Astrocyte of the cerebellum (primary cell): ENCODE measurements at regions not wholly inside any gene's neighbourhood (a gene's known extent, or its start where the extent isn't known, plus 50 kb on each side); places are given as distances from the start of the nearest gene placed in this dataset.

ENCODE experiments used
- DNase-seq: peaks from one replicate; pipeline ENCODE4 v3.0.0-alpha.2; 2011; ENCODE audit warnings: low read depth
- H3K4me3 ChIP-seq: 2 replicates; pipeline ENCODE4 v1.5.1; 2011; ENCODE audit warnings: mild to moderate bottlenecking, low read depth, low read length, moderate library complexity
- in situ Hi-C: cut with HindIII; loops from 2 replicates; pipeline ENCODE4 v1.10.0; 2017; ENCODE audit warnings: low sequenced_read_pairs
- TF ChIP-seq, protein P1 (sequence below): IDR thresholded peaks from 2 replicates; pipeline ENCODE4 v1.5.1; 2012; ENCODE audit warnings: low read length, low read depth, moderate library complexity, mild to moderate bottlenecking; ENCODE audit errors: missing control alignments

DNA sequence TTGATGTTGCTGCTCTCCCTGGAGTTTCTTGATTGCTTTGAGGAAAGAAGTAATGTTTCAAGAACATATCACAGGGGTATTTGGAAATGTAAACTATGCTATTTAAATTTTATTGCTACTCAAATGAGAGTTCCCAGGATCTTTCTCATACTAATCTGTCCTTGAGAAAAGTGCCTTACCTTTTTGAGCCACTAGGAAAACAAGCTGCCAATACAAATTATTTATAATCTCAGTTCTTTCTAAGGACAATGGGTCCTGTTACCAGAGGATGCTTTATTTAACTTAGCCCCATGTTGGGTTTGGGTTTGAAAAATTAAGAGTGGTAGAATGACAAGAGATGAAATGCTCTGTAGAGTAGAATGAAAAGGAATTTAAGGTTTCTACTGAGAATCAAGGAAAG, 258.2 kb upstream of the PRKD1 start:
- TF ChIP-seq, protein P1, sequence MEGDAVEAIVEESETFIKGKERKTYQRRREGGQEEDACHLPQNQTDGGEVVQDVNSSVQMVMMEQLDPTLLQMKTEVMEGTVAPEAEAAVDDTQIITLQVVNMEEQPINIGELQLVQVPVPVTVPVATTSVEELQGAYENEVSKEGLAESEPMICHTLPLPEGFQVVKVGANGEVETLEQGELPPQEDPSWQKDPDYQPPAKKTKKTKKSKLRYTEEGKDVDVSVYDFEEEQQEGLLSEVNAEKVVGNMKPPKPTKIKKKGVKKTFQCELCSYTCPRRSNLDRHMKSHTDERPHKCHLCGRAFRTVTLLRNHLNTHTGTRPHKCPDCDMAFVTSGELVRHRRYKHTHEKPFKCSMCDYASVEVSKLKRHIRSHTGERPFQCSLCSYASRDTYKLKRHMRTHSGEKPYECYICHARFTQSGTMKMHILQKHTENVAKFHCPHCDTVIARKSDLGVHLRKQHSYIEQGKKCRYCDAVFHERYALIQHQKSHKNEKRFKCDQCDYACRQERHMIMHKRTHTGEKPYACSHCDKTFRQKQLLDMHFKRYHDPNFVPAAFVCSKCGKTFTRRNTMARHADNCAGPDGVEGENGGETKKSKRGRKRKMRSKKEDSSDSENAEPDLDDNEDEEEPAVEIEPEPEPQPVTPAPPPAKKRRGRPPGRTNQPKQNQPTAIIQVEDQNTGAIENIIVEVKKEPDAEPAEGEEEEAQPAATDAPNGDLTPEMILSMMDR: peak; percentile 3
- in situ Hi-C loops: no loop called here
- no peak overlapping the region for H3K4me3 ChIP-seq
- no peak for DNase-seq

DNA sequence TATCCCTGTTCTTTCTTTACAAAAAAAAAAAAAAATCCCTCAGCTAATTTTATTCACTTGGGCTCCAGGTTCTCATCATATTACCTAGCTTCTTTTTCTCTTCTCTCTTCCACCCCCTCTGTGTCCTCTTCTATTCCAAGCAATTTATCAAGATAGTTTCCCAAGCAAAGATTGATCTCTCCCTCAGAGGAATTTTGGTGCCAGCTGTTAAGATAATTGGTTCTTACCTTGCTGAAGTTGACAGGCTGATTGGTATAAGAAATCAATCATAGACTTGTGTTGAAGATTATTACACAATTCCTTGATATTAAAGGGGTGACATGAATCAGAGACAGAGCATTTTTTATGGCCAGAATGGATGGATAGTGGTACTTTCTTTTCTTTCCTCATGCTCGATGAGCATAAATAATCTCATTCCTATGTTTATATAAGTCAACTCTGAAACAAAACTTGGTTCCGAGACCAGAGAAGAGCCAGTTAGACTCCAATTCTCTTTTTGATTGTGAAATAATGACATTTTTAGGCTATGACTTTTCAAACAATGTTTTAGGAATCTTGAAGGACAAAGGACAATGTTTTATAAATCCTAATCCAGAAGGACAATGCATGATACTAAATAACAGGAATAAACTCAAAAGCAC, 264.1 kb upstream of the PRKD1 start:
- TF ChIP-seq, protein P1: no peak
- DNase-seq: no peak
- in situ Hi-C loops: no loop called here

DNA sequence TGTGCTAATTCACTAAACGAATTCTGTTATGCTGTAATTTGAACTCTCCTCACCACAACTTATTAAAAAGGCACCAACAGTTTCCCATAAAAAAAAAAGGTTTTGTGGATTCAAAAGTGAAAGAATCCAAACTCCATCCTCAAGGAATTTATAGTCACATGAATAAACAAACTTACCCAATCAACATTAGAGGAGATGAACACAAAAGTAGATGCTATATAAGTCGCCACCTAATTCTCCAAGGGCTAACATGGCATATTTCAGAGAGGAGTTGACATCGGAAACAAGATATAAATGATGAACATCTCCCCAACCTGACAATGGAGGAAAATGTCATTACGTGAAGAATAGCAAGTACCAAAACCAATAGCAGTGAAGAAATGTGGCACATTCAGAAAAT, 265.5 kb upstream of the PRKD1 start:
- TF ChIP-seq, protein P1: no peak
- H3K4me3 ChIP-seq: no peak overlapping the region
- in situ Hi-C loops: no loop called here
- DNase-seq: no peak

More for the DNA sequence above, 264.1 kb upstream of the PRKD1 start:
- H3K4me3 ChIP-seq: no peak overlapping the region

DNA sequence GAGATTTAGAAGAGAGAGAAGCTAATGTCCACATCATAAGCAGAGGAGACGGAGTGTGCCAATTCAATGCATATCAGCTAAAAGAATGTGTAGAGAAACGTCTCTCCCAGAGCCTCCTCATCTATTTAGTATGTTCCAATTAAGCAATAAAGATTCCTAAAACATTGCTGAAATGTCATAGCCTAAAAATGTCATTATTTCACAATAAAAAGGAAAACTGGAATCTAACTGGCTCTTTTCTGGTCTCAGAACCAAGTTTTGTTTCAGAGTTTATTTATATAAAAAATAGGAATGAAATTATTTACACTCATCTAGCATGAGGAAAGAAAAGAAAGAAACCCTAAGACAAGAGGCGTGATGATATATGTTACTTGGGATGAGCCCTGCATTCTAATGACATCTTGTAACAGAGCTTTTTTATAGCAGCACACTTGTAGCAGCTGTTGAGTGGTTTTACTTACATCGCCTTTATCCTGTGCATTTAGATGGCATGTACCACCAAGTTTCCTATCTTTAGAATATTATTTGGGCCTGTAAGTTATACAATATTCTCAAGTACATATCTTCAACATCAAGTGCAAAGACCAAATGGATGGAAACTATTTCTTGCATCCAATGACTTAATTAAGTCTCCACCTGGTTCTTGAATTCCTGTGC, 266.3 kb upstream of the PRKD1 start:
- TF ChIP-seq, protein P1: no peak
- in situ Hi-C loops: no loop called here
- no peak overlapping the region for H3K4me3 ChIP-seq
- DNase-seq: no peak

DNA sequence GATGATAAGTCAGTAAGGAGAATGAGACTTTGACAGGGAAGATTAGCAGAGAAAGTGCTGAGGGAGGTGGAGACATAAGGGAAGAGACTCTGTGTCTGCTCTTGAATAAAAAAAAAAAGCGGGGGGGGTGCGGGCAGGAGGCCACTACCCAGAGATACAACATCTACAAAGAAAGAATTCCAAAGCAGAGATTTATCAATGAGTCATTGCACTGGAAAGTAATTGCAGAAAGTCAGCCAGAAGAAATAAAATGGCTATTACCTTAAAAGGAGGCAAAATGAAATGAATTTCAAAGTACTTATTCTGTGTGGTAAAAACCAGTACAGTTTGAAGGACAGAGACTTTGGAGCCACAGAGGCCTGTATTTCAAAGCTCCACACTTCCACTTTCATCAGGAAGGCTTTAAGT, 267.1 kb upstream of the PRKD1 start:
- peak; percentile 68 for DNase-seq
- no peak overlapping the region for H3K4me3 ChIP-seq
- in situ Hi-C loops: no loop called here
- TF ChIP-seq, protein P1: no peak

DNA sequence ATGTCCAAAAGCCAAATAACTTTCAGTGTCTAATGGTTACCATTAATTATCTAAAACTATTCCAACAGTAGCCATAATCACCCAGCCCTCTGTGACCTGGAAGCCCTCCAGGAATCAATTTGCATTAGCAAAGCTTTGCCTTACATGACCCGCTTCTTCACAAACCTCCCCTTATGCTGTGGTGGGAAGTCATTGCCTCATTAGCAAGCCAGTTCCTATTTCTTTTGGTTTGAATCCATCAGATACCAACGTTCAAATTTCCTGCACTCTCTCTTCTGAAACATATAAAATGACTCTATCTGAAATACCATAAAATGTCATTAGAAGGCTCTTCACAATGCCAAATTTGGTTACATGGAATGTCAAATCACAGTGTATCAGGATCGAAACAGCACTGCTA, 268.3 kb upstream of the PRKD1 start:
- in situ Hi-C loops: no loop called here
- H3K4me3 ChIP-seq: no peak overlapping the region
- peak; percentile 67 for DNase-seq
- TF ChIP-seq, protein P1: no peak
